T-helper 1 cell (primary cell): ENCODE measurements at regions not wholly inside any gene's neighbourhood (a gene's known extent, or its start where the extent isn't known, plus 50 kb on each side); places are given as distances from the start of the nearest gene placed in this dataset.

Experiments used
- DNase-seq, 5 donors: peaks; one replicate each; pipeline ENCODE4 v3.0.0-alpha.2; 2012 to 2020

DNA sequence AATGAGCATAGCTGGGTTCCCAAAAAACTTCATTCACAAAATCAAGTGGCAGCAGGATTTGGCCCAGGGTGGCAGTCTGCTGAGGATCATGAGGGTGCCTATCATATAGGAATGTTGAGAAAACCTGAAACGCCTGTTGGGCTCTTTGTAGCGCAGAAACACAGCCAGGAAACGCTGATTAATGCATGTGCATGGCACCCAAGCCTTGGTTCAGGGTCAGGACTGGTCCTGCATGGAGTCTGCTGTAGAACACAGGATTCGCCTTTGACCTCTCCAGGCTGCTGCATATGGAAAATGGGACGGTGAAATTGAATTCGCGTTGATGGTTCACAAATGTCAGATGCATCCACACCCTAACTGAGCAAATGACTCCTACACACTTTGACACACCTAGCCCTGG, 227.9 kb upstream of the COPS8 start:
- DNase-seq, result no peak

- no peak for DNase-seq
These were observed 227.0 kb upstream of the COPS8 start for GRCh38 chr2:236858661-236859060.

DNA sequence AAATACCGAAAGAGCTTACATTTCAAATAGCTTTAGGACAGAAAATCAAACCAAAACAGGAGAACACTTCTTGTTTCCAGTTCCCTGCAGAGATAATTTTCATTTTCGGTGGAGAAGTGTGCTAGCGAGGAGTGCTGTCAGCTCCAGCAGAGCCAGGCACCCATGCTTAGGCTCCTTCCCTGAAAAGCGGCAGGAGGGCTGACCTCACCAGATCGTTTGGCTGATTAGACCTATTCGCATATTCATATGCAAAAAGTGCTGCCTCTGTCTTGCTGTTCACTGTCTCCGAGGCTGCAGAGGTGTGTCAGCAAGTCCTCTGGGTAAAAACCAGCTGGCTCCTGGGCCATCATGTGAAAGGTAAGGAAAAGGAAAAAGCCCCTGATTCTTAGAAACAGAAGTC, 225.8 kb upstream of the COPS8 start:
- DNase-seq, result no peak

DNA sequence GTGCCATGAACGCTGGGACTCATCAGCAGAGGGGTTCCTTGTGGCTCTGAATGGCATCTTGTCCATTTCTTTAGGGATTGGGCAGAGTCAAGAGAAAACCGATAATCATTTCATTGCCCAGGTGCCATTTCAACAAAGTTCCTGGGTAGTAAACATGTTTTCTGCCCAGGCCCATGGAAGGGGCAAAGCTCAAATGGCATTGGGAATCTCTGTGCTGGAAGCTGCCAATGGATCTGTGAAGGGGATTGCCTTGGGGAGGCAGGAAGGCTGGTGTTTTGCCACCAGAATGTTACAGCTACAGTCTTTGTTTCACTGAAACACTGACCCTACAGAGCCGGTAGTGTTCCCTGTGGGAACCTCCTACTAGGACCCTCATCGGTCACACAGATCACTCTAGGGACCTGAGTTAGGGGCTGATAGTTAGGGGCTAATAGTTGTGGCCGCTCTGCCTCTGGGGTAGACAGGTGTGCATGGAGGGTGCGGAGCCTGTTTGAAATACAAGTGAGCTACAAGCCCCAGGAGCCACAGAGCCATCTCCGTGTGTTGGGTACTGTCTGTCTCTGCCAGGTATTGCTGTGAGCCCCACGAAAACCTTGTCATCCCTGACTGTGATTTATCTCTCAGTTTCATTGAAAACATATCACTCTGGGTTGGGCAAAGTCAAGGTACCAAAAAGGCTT, 224.4 kb upstream of the COPS8 start:
- no peak for DNase-seq

- DNase-seq, result no peak
These were observed 223.7 kb upstream of the COPS8 start for GRCh38 chr2:236861944-236862343.

DNA sequence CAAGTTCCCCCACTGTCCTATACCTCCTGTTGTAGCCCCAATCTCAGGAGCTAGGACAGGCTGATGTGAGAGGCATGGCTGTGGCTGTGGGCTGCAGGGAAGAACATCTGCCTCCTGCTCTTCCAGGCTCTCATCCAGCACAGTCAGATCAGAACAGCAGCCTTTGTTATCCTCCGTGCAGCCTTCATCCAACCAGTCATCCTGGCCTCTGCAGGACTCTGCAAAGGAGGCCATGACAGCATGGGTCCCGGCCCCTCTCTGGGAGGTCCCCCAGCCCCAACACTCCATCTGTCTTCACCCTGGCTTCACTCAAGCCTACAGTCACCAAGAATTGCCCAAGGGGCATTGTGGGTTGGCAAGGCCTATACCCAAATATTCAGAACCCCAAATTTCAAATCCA, 223.2 kb upstream of the COPS8 start:
- no peak for DNase-seq

GRCh38 chr2:236862961-236863728, 222.5 kb upstream of the COPS8 start:
- no peak for DNase-seq

GRCh38 chr2:236863729-236864126, 222.0 kb upstream of the COPS8 start:
- DNase-seq, result no peak

- DNase-seq, result no peak
These were observed 220.6 kb upstream of the COPS8 start for GRCh38 chr2:236865052-236865451.

DNA sequence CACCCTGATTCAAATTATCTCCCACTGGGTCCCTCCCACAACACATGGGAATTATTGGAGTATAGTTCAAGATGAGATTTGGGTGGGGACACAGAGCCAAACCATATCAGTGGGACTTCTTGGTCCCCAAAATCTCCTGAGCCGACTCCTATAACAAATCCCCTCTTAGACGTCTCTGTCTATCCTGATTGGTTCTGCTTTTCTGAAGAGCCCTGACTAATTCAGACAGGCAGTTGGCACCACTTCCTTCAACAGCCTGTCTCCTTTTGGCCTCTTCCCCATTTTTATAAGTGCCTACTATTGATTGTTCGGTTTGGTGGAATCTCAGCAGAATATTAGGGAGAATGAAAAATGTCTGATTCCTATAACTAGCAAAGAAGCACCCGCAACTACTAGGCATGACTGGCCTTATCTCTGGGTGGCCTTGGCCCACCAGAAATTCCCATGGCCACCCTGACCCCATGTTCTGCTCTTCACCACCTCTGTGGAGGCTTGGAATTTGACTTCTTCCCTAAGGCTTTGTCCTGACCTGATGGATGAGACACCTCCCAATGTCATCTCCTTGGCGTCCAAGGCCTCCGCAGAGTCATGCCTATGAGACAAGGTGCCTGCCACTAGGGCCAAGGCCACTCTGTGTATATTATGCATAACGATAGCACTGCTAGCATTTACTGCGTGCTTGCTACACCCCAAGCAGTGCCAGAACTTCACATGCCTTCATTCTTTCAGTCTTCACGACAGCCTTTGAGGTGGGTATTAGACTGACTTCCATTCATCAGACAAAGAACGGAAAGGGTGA, 218.9 kb upstream of the COPS8 start:
- DNase-seq, result no peak

- no peak for DNase-seq
These were observed 218.0 kb upstream of the COPS8 start for GRCh38 chr2:236867441-236868260.

DNA sequence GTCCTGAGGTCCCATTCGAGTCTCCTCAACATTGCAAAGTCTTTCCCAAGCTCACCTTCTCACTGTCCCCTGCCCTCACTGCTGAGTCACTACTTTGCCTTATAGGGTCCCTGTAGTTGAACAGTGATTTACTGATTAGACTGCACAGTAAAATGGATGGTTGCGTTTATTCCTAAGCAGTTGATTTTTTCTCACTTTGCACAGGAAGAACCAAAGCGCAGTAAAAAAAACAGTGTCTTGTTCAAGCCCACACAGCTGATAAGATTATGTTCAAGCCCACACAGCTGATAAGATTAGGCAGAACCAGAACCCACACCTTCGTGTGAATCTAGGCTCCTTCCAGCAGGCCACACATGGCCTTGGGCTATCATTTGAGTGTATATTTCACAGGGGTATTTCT, 215.3 kb upstream of the COPS8 start:
- no peak for DNase-seq

GRCh38 chr2:236871500-236872001, 214.1 kb upstream of the COPS8 start:
- no peak for DNase-seq

- no peak for DNase-seq
These were observed 213.7 kb upstream of the COPS8 start for GRCh38 chr2:236872015-236872414.

DNA sequence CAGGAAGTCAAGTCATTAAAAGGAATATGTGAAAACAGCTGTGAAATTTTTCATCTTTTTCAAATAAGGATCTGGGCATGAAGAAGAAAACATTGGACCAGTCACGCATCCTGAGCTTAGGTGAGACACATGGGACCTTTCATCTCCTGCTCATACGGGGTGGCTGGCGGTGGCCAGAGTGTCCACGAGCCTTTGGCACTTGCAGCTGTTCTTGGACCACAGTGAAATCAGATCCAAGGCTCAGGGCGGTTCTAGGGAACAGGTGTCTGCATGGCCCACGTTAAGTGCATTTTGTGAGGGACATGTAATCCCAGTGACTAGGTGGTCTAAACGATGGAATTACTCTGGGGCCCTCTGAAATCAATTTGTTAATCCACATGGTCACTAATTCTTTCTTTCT, 212.7 kb upstream of the COPS8 start:
- no peak for DNase-seq

DNA sequence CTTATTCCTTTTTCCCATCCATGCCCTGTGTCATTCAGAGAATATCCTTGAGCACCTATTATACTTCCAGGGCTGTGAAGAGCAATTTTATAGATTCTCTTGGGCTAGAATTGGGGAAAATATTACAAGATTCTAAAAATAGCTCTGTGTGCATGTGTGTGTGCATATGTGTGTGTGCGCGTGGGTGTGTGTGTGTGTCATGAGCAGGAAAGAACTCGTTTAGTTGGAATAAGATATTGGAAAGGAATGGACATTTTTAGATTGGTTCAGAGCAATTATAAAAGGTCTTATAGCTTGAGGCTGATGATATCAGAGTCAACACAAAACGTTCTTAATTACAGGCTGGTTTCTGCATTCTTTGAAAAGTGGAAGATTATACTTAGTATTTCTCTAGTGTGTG, 212.1 kb upstream of the COPS8 start:
- DNase-seq, result no peak

GRCh38 chr2:236874866-236875481, 210.7 kb upstream of the COPS8 start:
- no peak for DNase-seq

DNA sequence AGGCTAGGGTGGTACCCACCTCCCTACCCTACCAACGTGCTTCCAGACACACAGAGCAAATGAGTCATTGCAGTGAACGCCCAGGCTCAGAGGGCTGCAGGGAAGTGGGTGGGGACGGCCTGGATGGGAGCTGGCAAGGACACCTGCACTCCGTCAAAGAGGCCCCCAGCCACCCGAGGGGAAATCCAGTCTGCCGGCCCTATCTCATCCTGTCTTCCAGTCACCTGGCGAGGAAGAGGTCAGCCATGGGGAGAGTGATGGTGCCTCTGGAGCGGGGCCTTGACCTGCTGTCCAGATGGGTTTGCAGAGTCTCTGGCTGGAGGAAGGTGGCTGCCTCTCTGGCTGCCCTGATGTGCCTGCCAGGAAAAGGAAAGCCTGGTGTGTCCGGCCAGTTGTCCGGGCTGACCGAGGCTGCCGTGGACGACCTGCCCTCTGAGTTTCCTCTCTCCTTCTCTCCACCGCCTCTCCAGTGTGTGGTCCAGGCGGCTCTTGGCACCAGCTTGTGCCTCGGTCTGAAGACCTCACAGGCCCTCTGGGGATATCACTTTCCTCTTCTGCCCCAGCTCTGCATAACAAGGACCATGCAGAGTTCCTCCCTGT, 209.7 kb upstream of the COPS8 start:
- no peak for DNase-seq

- DNase-seq, result no peak
These were observed 209.0 kb upstream of the COPS8 start for GRCh38 chr2:236876642-236877041.

- DNase-seq, result no peak
These were observed 207.7 kb upstream of the COPS8 start for GRCh38 chr2:236877972-236878371.

DNA sequence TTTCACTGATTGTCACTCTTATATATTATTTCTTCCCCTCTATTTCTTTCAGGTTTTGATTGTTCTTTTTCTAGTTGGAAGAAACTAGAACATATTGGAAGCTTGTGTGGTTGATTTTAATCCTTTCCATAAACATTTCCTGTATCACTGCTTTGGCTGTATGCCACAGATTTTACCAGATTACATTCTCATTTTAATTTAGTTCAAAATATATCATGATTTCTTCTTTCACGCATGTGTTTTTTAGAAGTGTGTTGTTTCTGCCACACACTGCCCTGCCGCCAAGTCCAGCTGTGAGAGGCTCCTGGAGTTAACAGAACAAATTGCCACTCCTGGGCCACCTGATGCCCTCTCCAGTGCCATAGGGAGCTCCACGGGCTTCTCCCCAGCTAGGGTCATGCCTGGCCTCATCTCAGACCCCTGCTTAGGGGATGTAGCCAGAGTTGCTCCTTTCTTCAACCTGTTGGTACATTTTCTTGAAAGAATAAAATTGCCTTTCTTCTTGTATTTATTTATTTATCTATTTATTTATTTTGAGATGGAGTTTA, 206.2 kb upstream of the COPS8 start:
- DNase-seq, result no peak
